22Rv1 (cell line): ENCODE measurements at regions not wholly inside any gene's neighbourhood (a gene's known extent, or its start where the extent isn't known, plus 50 kb on each side); places are given as distances from the start of the nearest gene placed in this dataset.

Experiments
- CTCF ChIP-seq: fragments of 450-650 bp; IDR thresholded peaks from 2 replicates; pipeline ENCODE4 v1.5.1; 2017; ENCODE audit warnings: mild to moderate bottlenecking
- ZFX ChIP-seq: fragments of 450-650 bp; IDR thresholded peaks from 2 replicates; pipeline ENCODE4 v1.6.1; 2017; ENCODE audit warnings: antibody characterized with exemption, borderline replicate concordance

- TF ChIP-seq CTCF: no peak
- TF ChIP-seq ZFX: no peak
These were observed 279.5 kb upstream of the PIK3R1 start for GRCh38 chr5:67935908-67936566.
